Peyer's patch (tissue), 4 donors: ENCODE measurements at regions not wholly inside any gene's neighbourhood (a gene's known extent, or its start where the extent isn't known, plus 50 kb on each side); places are given as distances from the start of the nearest gene placed in this dataset.

Experiments
- DNase-seq, 3 donors: peaks; one replicate each; pipeline ENCODE4 v3.0.0-alpha.2; 2017 to 2019
- H3K27ac ChIP-seq, 4 donors: fragments of 200-600 bp; sonication (generic); one replicate each; pipeline ENCODE4 v1.5.1; 2016 to 2019
- H3K27me3 ChIP-seq, 2 donors: fragments of 200-600 bp; sonication (generic); one replicate each; pipeline ENCODE4 v1.5.1; 2019
- H3K36me3 ChIP-seq, 3 donors: fragments of 200-600 bp; sonication (generic); one replicate each; pipeline ENCODE4 v1.5.1; 2016 to 2019
- H3K4me1 ChIP-seq, 4 donors: fragments of 200-600 bp; sonication (generic); one replicate each; pipeline ENCODE4 v1.5.1; 2016 to 2019
- H3K4me3 ChIP-seq, 4 donors: fragments of 200-600 bp; sonication (generic); 1 replicate in 3 of 4; 2 replicates in 1 of 4; pipeline ENCODE4 v1.5.1; 2016 to 2019; ENCODE audit warnings: mild to moderate bottlenecking in 1 of 4
- H3K9me3 ChIP-seq, 4 donors: fragments of 200-600 bp; sonication (generic); one replicate each; pipeline ENCODE4 v1.5.1; 2016 to 2019; ENCODE audit warnings: mild to moderate bottlenecking in 1 of 4
- CTCF ChIP-seq, 6 experiments: fragments of 450-650 bp in 4 of 6; fragments of 200-600 bp in 2 of 6; sonication (generic) in 1 of 6; IDR thresholded peaks; one replicate each; pipeline ENCODE4 v1.5.1; 2017 to 2019; ENCODE audit warnings: antibody characterized with exemption in 6 of 6, mild to moderate bottlenecking in 3 of 6, moderate library complexity in 1 of 6
- POLR2A ChIP-seq, 2 donors: fragments of 450-650 bp; IDR thresholded peaks; one replicate each; pipeline ENCODE4 v1.5.1; 2017; ENCODE audit warnings: antibody characterized with exemption in 2 of 2, mild to moderate bottlenecking in 2 of 2, moderate library complexity in 2 of 2

GRCh38 chr13:107870400-107870799, 344.9 kb downstream of the LIG4 start:
- Histone ChIP-seq H3K36me3 (no peaks in the 10 kb centered on the region), H3K4me1 (no peaks in the 10 kb centered on the region), H3K27me3 (peaks cover 0 to 21% of the 10 kb centered on the region in 2 donors), H3K9me3 (no peaks in the 10 kb centered on the region), H3K27ac (no peak overlapping the region), H3K4me3 (no peak overlapping the region)
- no peak for DNase-seq
- TF ChIP-seq POLR2A (IDR thresholded peaks at IDR 0.05) = no peak
- TF ChIP-seq CTCF (IDR thresholded peaks at IDR 0.05) = no peak

DNA sequence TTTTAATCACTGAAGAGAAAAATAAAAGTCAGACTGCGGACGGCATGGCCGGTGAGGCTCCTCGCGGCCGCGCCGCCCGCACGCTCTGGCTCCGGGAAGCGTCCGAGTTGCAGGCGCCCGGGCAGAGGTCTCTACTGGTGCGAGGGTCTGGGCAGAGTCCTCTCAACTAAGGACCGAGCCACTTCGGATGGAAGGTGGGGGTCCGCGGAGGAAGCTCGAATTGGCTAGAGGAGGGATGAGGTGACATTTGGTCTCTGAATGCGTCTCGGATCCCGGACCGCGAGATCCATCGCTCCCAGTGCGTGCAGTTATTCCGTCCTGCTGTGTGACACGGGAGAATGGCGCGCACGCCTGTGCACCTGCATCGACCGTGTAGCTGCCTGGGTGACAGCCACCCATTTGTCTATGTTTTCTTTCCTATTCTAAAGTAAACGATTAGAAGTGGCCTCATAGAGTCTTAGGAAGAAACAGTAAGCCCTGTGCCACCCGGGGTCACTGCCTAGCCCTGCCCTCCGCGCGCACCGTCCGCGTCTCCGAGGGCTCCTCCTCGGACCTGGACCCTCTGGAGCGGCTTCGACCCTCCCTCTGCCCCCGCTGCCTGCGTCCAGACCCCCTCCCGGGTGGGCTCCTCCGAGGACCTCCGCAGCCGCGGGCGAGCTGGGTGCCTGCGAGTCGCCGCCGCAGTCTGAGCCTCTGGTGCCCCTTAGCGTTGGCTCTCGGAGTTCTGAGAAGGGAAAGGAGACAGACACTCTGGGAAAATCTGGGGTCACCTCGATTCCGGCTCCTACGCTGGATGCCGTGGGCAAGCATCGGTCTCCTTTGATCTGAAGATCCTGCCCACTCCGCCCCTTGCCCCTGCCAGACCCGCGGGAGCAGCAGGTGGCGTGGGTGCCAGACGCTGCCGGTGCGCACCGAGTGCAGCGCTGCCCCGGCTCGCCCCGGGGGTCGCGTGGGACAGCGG, 347.4 kb downstream of the LIG4 start:
- H3K27me3 ChIP-seq = peaks cover 0 to 21% of the 10 kb centered on the region in 2 donors
- no peak overlapping the region for H3K27ac ChIP-seq
- H3K9me3 ChIP-seq = no peaks in the 10 kb centered on the region
- H3K4me3 ChIP-seq = peak overlapping the region in 3 of 4 donors; percentile 12 to 36 (median 32)
- no peaks in the 10 kb centered on the region for H3K4me1 ChIP-seq
- H3K36me3 ChIP-seq = no peaks in the 10 kb centered on the region
- no peak for TF ChIP-seq POLR2A (IDR thresholded peaks at IDR 0.05)
- no peak for TF ChIP-seq CTCF (IDR thresholded peaks at IDR 0.05)
- no peak for DNase-seq

- H3K4me3 ChIP-seq = peak overlapping the region in 3 of 4 donors; percentile 12 to 36 (median 32)
- DNase-seq = no peak
- H3K9me3 ChIP-seq = no peaks in the 10 kb centered on the region
- no peak overlapping the region for H3K27ac ChIP-seq
- no peak for TF ChIP-seq CTCF (IDR thresholded peaks at IDR 0.05)
- TF ChIP-seq POLR2A (IDR thresholded peaks at IDR 0.05) = no peak
- no peaks in the 10 kb centered on the region for H3K4me1 ChIP-seq
- H3K36me3 ChIP-seq = no peaks in the 10 kb centered on the region
- H3K27me3 ChIP-seq = peaks cover 0 to 21% of the 10 kb centered on the region in 2 donors
Observed at GRCh38 chr13:107866941-107867623, 348.3 kb downstream of the LIG4 start.

DNA sequence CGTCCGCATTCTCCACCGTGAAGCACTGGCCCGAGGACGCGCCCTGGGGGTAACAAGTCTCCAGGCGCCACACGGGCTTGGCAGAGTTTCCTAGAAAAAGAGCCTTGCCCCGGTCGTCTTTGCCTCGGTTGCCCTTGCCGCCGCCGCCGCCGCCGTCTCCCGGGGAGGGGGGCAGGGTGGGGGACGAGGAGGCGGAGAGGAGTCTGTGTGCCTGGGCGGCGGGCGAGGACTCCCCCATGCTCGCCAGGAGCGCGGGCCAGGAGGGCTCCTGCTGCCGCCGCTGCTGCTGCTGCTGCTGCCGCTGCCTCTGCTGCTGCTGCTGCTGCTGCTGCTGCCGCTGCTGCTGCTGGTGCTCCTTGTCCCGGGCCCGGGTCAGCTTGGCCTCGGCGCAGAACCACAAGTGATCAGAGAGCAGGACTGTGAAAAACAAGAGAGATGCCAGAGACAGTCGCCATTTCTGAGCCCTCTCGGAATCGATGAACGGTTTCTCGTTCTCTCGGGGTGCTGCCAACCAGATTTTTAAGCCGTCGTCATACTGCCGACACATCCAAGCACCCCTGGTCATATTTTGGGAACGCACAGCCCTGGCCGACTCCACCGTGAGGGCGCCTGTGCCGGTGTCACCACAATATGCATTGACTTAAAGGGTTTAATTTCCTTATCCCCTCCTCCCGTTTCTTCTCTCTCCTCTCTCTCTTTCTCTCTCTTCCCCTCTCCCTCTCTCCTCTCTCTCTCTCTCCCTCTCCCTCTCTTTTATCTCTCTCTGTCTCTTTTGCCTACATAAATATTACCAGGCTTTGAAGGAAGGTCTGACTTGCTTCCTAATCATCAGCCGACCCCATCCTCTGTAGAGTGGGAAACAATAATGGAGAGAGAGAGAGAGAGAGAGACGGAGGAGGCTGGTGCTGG, 349.1 kb downstream of the LIG4 start:
- peaks cover 0 to 21% of the 10 kb centered on the region in 2 donors for H3K27me3 ChIP-seq
- no peak for TF ChIP-seq CTCF (IDR thresholded peaks at IDR 0.05)
- TF ChIP-seq POLR2A (IDR thresholded peaks at IDR 0.05) = no peak
- no peaks in the 10 kb centered on the region for H3K36me3 ChIP-seq
- no peaks in the 10 kb centered on the region for H3K4me1 ChIP-seq
- H3K27ac ChIP-seq = no peak overlapping the region
- DNase-seq = no peak
- no peaks in the 10 kb centered on the region for H3K9me3 ChIP-seq
- H3K4me3 ChIP-seq = peak overlapping the region in 1 of 4 donors; percentile 36

- H3K36me3 ChIP-seq = no peaks in the 10 kb centered on the region
- H3K27ac ChIP-seq = no peak overlapping the region
- TF ChIP-seq POLR2A (IDR thresholded peaks at IDR 0.05) = no peak
- TF ChIP-seq CTCF (IDR thresholded peaks at IDR 0.05) = no peak
- H3K4me3 ChIP-seq = peak overlapping the region in 1 of 4 donors; percentile 36
- no peak for DNase-seq
- peaks cover 0 to 21% of the 10 kb centered on the region in 2 donors for H3K27me3 ChIP-seq
- H3K9me3 ChIP-seq = no peaks in the 10 kb centered on the region
- H3K4me1 ChIP-seq = no peaks in the 10 kb centered on the region
Observed at GRCh38 chr13:107865643-107866031, 349.7 kb downstream of the LIG4 start.
